CD8-positive, alpha-beta memory T cell (primary cell): ENCODE measurements at regions not wholly inside any gene's neighbourhood (a gene's known extent, or its start where the extent isn't known, plus 50 kb on each side); places are given as distances from the start of the nearest gene placed in this dataset.
"Not testable (repeated sequence)": the region's sequence is repeated elsewhere in the genome, so short reads cannot be mapped to it uniquely, and the experiment has no call there.

Experiments
- CTCF ChIA-PET: fragments of 350-600 bp; sonication (Branson Sonifier 250); formaldehyde crosslinking; loops from one replicate; lab custom pipeline; 2021; ENCODE audit warnings: antibody characterized with exemption; lab: Charles Lee
- POLR2A ChIA-PET: fragments of 350-600 bp; sonication (Branson Sonifier 250); formaldehyde crosslinking; loops from one replicate; lab custom pipeline; 2021; ENCODE audit warnings: antibody characterized with exemption; lab: Charles Lee
- DNase-seq, 5 donors: peaks; one replicate each; pipeline versions ENCODE4 v3.0.0 to v3.0.0-alpha.2; 2020 to 2022; ENCODE audit warnings: mixed read lengths in 1 of 5
- H3K27ac ChIP-seq: one replicate; pipeline ENCODE4 v1.7.0; 2013; ENCODE audit warnings: low read depth, mild to moderate bottlenecking, low read length, moderate library complexity
- H3K27me3 ChIP-seq: 2 replicates; pipeline ENCODE4 v1.7.0; 2013; ENCODE audit warnings: low read length, mild to moderate bottlenecking; ENCODE audit not compliant: insufficient read depth, poor library complexity, severe bottlenecking
- H3K36me3 ChIP-seq: 2 replicates; pipeline ENCODE4 v1.7.0; 2013; ENCODE audit warnings: mild to moderate bottlenecking, low read length, moderate library complexity; ENCODE audit not compliant: insufficient read depth
- H3K4me1 ChIP-seq: 2 replicates; pipeline ENCODE4 v1.7.0; 2013; ENCODE audit warnings: mild to moderate bottlenecking, low read length, moderate library complexity; ENCODE audit not compliant: insufficient read depth
- H3K4me3 ChIP-seq: 2 replicates; pipeline ENCODE4 v1.7.0; 2013; ENCODE audit warnings: mild to moderate bottlenecking, low read length
- H3K9me3 ChIP-seq: 2 replicates; pipeline ENCODE4 v1.7.0; 2013; ENCODE audit warnings: mild to moderate bottlenecking, low read length
- H3K27ac Mint-ChIP-seq, 8 donors: one replicate each; pipeline ENCODE4 v1.8.0; 2020 to 2021; ENCODE audit warnings: mixed read lengths in 8 of 8, mild to moderate bottlenecking in 6 of 8, inconsistent platforms in 3 of 8, moderate library complexity in 3 of 8
- H3K27me3 Mint-ChIP-seq, 2 donors: one replicate each; pipeline ENCODE4 v1.8.0; 2020 to 2021; ENCODE audit warnings: mixed read lengths in 2 of 2, mild to moderate bottlenecking in 1 of 2, moderate library complexity in 1 of 2
- H3K36me3 Mint-ChIP-seq, 3 donors: one replicate each; pipeline ENCODE4 v1.8.0; 2020 to 2021; ENCODE audit warnings: mixed read lengths in 3 of 3, inconsistent platforms in 1 of 3, mild to moderate bottlenecking in 1 of 3
- H3K4me1 Mint-ChIP-seq, 3 donors: one replicate each; pipeline ENCODE4 v1.8.0; 2020 to 2021; ENCODE audit warnings: mixed read lengths in 3 of 3, inconsistent platforms in 1 of 3, mild to moderate bottlenecking in 1 of 3
- H3K4me3 Mint-ChIP-seq, 7 donors: one replicate each; pipeline ENCODE4 v1.8.0; 2020 to 2021; ENCODE audit warnings: mixed read lengths in 7 of 7, mild to moderate bottlenecking in 6 of 7, moderate library complexity in 4 of 7, inconsistent platforms in 2 of 7
- H3K9me3 Mint-ChIP-seq, 5 donors: one replicate each; pipeline ENCODE4 v1.8.0; 2020 to 2022; ENCODE audit warnings: mixed read lengths in 5 of 5, mild to moderate bottlenecking in 3 of 5, moderate library complexity in 2 of 5, inconsistent platforms in 1 of 5

- H3K27ac ChIP-seq, result no peak overlapping the region
- H3K4me1 ChIP-seq, result no peaks in the 10 kb centered on the region
- DNase-seq, result no peak
- H3K27me3 ChIP-seq, result no peaks in the 10 kb centered on the region
- ChIA-PET POLR2A (no interaction called here), CTCF (no interaction called here)
- peaks cover 11 to 38% of the 10 kb centered on the region in 2 donors for H3K27me3 Mint-ChIP-seq
- no peak overlapping the region for H3K4me3 ChIP-seq
- H3K36me3 Mint-ChIP-seq, result peaks cover 0 to 16% (median 0%) of the 10 kb centered on the region in 3 donors
- no peaks in the 10 kb centered on the region for H3K9me3 ChIP-seq
- no peak overlapping the region for H3K4me3 Mint-ChIP-seq
- H3K36me3 ChIP-seq, result no peaks in the 10 kb centered on the region
- no peak overlapping the region for H3K27ac Mint-ChIP-seq
- H3K9me3 Mint-ChIP-seq, result peaks cover 0 to 10% (median 9%) of the 10 kb centered on the region in 5 donors
- no peaks in the 10 kb centered on the region for H3K4me1 Mint-ChIP-seq
Observed at GRCh38 chr5:159805021-159805420, 111.3 kb upstream of the ADRA1B start.

GRCh38 chr5:159807135-159807534 lies 109.1 kb upstream of the ADRA1B start:
- H3K4me3 Mint-ChIP-seq, H3K4me1 Mint-ChIP-seq, H3K36me3 ChIP-seq, H3K27ac ChIP-seq, DNase-seq, H3K27me3 ChIP-seq, H3K4me3 ChIP-seq, H3K27ac Mint-ChIP-seq, H3K9me3 ChIP-seq, CTCF ChIA-PET, POLR2A ChIA-PET, H3K4me1 ChIP-seq: not testable (repeated sequence)
- peaks cover 11 to 34% of the 10 kb centered on the region in 2 donors for H3K27me3 Mint-ChIP-seq
- peaks cover 0 to 15% (median 10%) of the 10 kb centered on the region in 5 donors for H3K9me3 Mint-ChIP-seq
- peaks cover 0 to 16% (median 0%) of the 10 kb centered on the region in 3 donors for H3K36me3 Mint-ChIP-seq

GRCh38 chr5:159807586-159807985 lies 108.7 kb upstream of the ADRA1B start:
- H3K9me3 ChIP-seq, result no peaks in the 10 kb centered on the region
- Mint-ChIP-seq H3K9me3 (peaks cover 2 to 15% (median 10%) of the 10 kb centered on the region in 5 donors), H3K4me3 (no peak overlapping the region), H3K27me3 (peaks cover 11 to 32% of the 10 kb centered on the region in 2 donors), H3K36me3 (peaks cover 0 to 16% (median 0%) of the 10 kb centered on the region in 3 donors), H3K27ac (no peak overlapping the region), H3K4me1 (no peaks in the 10 kb centered on the region)
- ChIA-PET POLR2A (no interaction called here), CTCF (no interaction called here)
- H3K27me3 ChIP-seq, result no peaks in the 10 kb centered on the region
- no peak for DNase-seq
- no peak overlapping the region for H3K4me3 ChIP-seq
- no peak overlapping the region for H3K27ac ChIP-seq
- H3K4me1 ChIP-seq, result no peaks in the 10 kb centered on the region
- H3K36me3 ChIP-seq, result no peaks in the 10 kb centered on the region

- Mint-ChIP-seq H3K4me1 (no peaks in the 10 kb centered on the region), H3K27me3 (peaks cover 3 to 12% of the 10 kb centered on the region in 2 donors), H3K9me3 (peaks cover 2 to 12% (median 7%) of the 10 kb centered on the region in 5 donors), H3K4me3 (no peak overlapping the region), H3K27ac (no peak overlapping the region), H3K36me3 (peaks cover 0 to 3% (median 0%) of the 10 kb centered on the region in 3 donors)
- Histone ChIP-seq H3K27ac (no peak overlapping the region), H3K36me3 (no peaks in the 10 kb centered on the region), H3K4me1 (no peaks in the 10 kb centered on the region), H3K27me3 (no peaks in the 10 kb centered on the region), H3K9me3 (no peaks in the 10 kb centered on the region), H3K4me3 (no peak overlapping the region)
- ChIA-PET POLR2A (no interaction called here), CTCF (no interaction called here)
- DNase-seq, result no peak
Observed at GRCh38 chr5:159811712-159812111, 104.6 kb upstream of the ADRA1B start.

- H3K9me3 ChIP-seq, H3K4me1 ChIP-seq, H3K9me3 Mint-ChIP-seq, CTCF ChIA-PET, H3K4me3 ChIP-seq, H3K36me3 Mint-ChIP-seq, H3K36me3 ChIP-seq, DNase-seq, H3K4me1 Mint-ChIP-seq, H3K27ac Mint-ChIP-seq, H3K27me3 ChIP-seq, H3K4me3 Mint-ChIP-seq, H3K27ac ChIP-seq, POLR2A ChIA-PET: not testable (repeated sequence)
- H3K27me3 Mint-ChIP-seq, result peaks cover 3 to 11% of the 10 kb centered on the region in 2 donors
Observed at GRCh38 chr5:159812759-159813158, 103.5 kb upstream of the ADRA1B start.

- H3K36me3 ChIP-seq, result no peaks in the 10 kb centered on the region
- CTCF ChIA-PET, result no interaction called here
Observed at GRCh38 chr5:159814222-159814621, 102.1 kb upstream of the ADRA1B start.

GRCh38 chr5:159814805-159815585 lies 101.3 kb upstream of the ADRA1B start:
- H3K4me3 Mint-ChIP-seq, result no peak overlapping the region
- DNase-seq, result no peak
- ChIA-PET POLR2A (no interaction called here), CTCF (no interaction called here)
- H3K36me3 ChIP-seq, result no peaks in the 10 kb centered on the region
- no peaks in the 10 kb centered on the region for H3K36me3 Mint-ChIP-seq
- no peaks in the 10 kb centered on the region for H3K27me3 ChIP-seq
- peak overlapping the region in 1 of 8 donors; percentile 30 for H3K27ac Mint-ChIP-seq
- no peak overlapping the region for H3K4me3 ChIP-seq
- no peaks in the 10 kb centered on the region for H3K4me1 Mint-ChIP-seq
- no peaks in the 10 kb centered on the region for H3K4me1 ChIP-seq
- H3K9me3 ChIP-seq, result no peaks in the 10 kb centered on the region
- no peak overlapping the region for H3K27ac ChIP-seq
- peaks cover 3 to 14% of the 10 kb centered on the region in 2 donors for H3K27me3 Mint-ChIP-seq
- peaks cover 0 to 7% (median 2%) of the 10 kb centered on the region in 5 donors for H3K9me3 Mint-ChIP-seq

More at GRCh38 chr5:159814222-159814621, 102.1 kb upstream of the ADRA1B start:
- Mint-ChIP-seq H3K9me3 (peaks cover 0 to 7% (median 4%) of the 10 kb centered on the region in 5 donors), H3K4me1 (no peaks in the 10 kb centered on the region), H3K27ac (no peak overlapping the region), H3K36me3 (no peaks in the 10 kb centered on the region), H3K4me3 (no peak overlapping the region), H3K27me3 (peaks cover 3 to 14% of the 10 kb centered on the region in 2 donors)
- no peak for DNase-seq
- POLR2A ChIA-PET, result no interaction called here
- no peaks in the 10 kb centered on the region for H3K9me3 ChIP-seq
- no peak overlapping the region for H3K4me3 ChIP-seq
- no peaks in the 10 kb centered on the region for H3K4me1 ChIP-seq
- H3K27ac ChIP-seq, result no peak overlapping the region
- H3K27me3 ChIP-seq, result no peaks in the 10 kb centered on the region

GRCh38 chr5:159817262-159818029 lies 98.8 kb upstream of the ADRA1B start:
- Mint-ChIP-seq H3K27me3 (peaks cover 3 to 15% of the 10 kb centered on the region in 2 donors), H3K9me3 (peaks cover 0 to under 1% (median 0%) of the 10 kb centered on the region in 5 donors), H3K4me3 (no peak overlapping the region), H3K36me3 (no peaks in the 10 kb centered on the region), H3K4me1 (no peaks in the 10 kb centered on the region), H3K27ac (no peak overlapping the region)
- H3K9me3 ChIP-seq, result no peaks in the 10 kb centered on the region
- no peaks in the 10 kb centered on the region for H3K27me3 ChIP-seq
- H3K4me1 ChIP-seq, result no peaks in the 10 kb centered on the region
- no peaks in the 10 kb centered on the region for H3K36me3 ChIP-seq
- ChIA-PET POLR2A (no interaction called here), CTCF (no interaction called here)
- no peak overlapping the region for H3K4me3 ChIP-seq
- DNase-seq, result no peak
- no peak overlapping the region for H3K27ac ChIP-seq
